HG02885 (cell line): ENCODE measurements at regions not wholly inside any gene's neighbourhood (a gene's known extent, or its start where the extent isn't known, plus 50 kb on each side); places are given as distances from the start of the nearest gene placed in this dataset.
"Not testable (repeated sequence)": the region's sequence is repeated elsewhere in the genome, so short reads cannot be mapped to it uniquely, and the experiment has no call there.

Source experiments
- ATAC-seq: cut with Tn5 transposase; IDR thresholded peaks from one replicate; pipeline ENCODE4 v1.9.1; 2021; ENCODE audit warnings: mild to moderate bottlenecking; ENCODE audit not compliant: unreplicated experiment, poor library complexity

- no peak for ATAC-seq
Observed at GRCh38 chr11:96865020-96865419, 475.2 kb downstream of the JRKL start.

DNA sequence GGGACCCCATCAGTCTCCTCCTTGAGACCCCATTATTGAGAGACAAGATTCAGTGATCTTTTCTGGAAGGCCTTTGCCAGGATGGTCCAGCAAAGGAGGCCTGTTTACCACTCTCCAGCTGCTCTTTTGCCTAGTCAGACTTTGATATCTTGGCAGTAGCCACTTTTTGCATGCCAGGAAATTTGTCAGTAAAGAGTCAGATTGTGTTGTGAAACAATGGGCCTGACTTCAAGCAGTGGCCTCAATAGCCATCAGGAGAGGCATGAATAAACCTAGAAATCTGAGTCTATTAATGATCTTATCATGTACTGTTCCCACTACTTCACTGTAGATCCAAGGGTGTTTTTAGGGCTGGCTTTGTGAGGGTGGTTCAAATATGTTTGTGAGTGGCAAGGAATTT, 479.4 kb downstream of the JRKL start:
- no peak for ATAC-seq

- no peak for ATAC-seq
Observed at GRCh38 chr11:96875712-96876111, 485.9 kb downstream of the JRKL start.

- no peak for ATAC-seq
Observed at GRCh38 chr11:96878299-96879051, 488.7 kb downstream of the JRKL start.

- ATAC-seq: not testable (repeated sequence)
Observed at GRCh38 chr11:96882622-96883021, 492.8 kb downstream of the JRKL start.

- no peak for ATAC-seq
Observed at GRCh38 chr11:96885405-96885804, 495.6 kb downstream of the JRKL start.

GRCh38 chr11:96885912-96886311, 496.1 kb downstream of the JRKL start:
- ATAC-seq: no peak

DNA sequence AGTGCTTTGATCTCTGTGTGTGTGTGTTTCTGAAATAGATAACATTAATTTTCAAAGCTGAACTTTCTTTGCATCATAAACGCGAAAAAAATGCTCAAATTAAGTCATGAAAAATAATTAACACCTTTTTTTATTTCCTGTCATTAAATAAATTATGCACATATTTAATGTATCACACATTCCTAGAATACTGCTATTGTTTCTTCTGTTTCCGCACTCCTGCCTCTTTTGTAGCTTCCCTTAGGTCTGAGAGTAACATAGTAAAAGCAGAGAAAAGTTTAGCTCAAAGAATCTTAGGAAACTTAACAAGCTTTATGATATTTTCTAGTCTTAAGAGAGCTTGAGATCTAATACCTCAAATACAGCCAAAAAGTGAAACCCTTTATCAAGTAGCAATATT, 504.2 kb downstream of the JRKL start:
- ATAC-seq: no peak

- ATAC-seq: no peak
Observed at GRCh38 chr11:96894587-96894986, 504.8 kb downstream of the JRKL start.

DNA sequence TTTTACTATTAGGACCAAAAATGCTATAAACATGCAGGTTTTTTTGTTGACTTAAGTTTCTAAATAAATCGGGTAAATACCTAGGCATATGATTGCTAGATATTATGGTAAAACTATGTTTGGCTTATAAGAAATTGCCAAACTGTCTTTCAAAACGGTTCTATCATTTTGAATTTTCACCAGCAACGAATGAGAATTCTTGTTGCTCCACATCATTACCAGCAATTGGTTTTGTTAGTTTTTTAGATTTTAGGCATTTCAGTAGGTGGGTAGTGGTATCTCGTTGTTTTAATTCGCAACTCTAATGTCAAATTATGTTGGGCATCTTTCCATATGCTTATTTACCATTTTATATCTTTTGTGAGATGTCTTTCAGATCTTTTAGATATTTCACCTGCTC, 510.2 kb downstream of the JRKL start:
- ATAC-seq: no peak

DNA sequence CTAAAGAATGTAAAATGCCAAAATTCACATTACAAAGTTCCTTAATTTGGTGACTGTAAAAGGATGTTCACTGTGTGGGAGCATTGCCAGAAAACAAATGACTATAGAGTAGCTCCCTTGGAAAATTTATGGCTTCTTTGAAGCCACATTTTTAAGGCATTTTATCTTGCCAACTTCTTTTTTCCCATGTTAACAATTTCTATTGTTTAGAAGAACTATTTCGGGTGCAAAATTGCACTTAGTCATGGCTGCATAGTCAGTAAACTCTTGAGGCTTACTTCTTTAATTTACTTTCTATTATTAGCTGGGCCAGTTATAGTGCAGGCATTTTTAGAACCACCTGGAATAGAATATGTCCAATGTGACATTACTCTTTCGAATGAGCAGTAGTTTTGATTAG, 515.3 kb downstream of the JRKL start:
- no peak for ATAC-seq

DNA sequence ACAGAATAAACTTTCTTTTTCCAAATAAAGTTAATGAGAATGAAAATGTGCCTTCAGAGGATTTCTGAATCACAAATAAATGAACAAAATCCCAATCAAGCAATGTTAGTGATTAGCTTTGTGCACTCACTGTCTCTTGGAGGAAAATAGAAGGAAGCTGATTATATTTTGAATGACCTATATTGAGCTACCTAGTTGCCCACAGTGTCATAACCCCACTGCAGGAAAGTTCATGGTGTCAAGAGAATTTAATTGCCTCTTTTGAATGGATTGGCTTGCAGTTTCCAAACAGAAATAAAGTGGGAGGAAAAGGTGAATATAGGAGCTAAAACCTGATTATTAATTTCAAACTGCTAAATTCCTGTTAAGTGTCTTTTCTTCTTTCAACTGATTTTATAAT, 515.9 kb downstream of the JRKL start:
- ATAC-seq: no peak

GRCh38 chr11:96906476-96906875, 516.7 kb downstream of the JRKL start:
- no peak for ATAC-seq

DNA sequence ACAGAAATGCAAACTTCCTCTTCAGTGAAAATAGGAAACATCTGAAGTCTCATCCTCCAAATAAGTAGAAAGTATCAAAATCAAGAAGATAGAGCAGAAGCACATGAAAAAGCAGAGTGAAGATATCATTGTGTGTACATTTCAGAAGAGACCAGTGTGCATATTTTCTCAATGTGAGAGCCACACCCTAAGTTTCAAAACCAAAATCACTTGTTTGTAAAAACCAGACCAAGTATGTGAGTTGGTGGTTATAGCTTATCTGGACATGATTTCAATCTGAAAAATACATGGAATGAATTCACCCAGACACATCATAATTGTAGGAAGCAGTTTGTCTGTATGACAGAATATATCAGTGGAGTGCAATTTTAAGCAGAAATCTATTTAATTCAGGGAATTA, 536.0 kb downstream of the JRKL start:
- no peak for ATAC-seq

DNA sequence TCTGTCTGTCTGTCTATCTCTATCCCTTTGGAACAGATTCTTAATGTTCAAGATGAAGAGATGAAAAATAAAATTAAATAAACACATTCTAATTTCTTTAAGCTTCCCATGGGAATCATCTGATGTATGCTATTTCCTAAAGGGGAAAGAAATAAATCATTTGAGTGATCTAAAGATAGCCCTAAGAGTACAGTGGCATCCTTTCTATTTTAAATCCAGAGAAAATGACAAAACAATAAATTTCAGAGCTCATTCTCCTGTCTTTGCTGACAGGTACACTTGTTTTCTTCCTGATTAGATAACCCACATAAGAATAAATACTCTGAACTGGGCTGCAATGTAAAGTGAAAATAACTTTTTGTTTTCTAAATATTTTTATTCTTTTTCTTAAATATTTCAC, 550.4 kb downstream of the JRKL start:
- no peak for ATAC-seq

GRCh38 chr11:96942855-96943254, 553.0 kb downstream of the JRKL start:
- ATAC-seq: no peak

- no peak for ATAC-seq
Observed at GRCh38 chr11:96943970-96944369, 554.2 kb downstream of the JRKL start.

DNA sequence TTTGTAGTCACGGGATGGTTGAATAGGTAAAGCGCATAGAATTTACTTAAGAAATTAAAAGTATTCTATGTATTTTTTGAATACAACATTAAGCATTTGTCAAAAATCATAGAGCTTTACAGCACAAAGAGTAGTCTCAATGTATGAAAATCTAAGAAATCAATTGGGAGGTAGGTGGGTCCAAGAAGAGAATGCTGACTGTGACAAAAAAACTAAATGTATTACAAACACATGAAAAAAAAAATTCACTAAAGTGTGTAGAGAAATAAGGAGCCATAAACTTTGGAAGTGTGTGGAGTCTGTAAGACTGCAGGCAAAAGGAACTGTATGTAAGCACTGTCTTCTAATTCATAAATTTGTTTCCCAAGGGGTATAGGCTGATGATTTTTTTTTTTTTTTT, 558.3 kb downstream of the JRKL start:
- ATAC-seq: no peak

DNA sequence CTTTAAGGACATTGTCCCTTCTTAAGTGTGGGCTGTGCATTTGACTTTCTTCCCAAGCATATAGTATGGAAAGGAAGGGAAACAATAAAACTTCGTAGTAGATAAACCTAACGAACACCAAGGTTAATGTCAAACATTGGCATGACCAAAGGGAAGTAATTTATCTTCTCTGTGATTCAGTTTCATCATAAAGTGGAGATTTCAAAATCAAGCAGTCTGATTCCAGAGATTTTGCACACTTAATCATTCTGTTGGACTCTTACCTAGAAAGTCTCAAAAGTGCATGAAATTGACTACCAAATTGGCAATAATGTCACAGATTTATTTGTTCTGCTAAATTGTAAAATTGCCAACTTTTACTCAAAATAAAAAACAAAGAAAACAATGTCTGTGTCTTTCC, 559.7 kb downstream of the JRKL start:
- ATAC-seq: no peak

DNA sequence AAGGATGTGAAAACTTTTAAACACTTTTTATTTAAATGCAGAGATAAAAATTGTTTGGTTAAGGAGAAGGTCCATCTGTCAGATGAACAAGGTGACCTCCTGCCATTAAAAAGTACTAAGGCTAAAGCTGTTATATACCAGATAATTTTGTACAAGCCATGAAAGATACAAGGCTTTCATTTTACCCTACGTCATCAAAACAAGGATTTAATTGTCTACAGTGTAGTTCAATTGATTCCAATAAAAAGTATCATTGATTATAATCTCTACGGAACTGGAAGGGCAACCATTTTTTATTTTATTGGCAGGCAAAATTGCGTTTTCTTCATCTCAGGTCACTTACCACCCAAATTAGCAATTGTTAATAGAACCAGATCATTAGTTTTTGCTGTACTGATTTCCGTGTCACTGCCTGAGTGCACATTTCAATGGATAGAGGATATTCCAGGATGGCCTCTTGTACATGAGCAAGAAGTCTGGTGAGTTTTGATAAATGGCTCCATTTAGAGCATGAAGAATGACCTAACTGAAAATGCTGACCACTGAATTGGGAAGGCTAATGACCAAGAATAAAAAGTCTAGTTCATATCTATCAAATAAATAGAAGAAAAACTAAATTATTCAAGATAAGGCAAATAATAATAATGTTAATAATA, 564.9 kb downstream of the JRKL start:
- no peak for ATAC-seq

DNA sequence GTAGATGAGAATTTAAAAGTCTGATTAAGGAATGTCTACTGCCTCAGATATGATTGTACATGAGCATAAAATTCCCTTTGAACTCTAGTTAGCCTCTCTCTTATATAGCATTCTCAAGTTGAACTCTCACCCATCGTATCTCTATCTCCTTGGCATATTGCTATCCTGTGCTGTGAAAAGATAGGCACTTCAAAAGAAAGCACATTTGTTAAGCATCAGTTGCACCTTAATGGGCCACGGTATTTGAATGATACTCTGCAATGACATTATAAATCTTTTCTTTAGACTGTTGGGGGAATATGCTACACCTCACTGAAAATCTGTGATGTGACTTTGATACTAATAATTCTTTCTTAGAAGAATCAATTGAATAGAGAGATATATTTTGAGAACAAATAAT, 570.7 kb downstream of the JRKL start:
- no peak for ATAC-seq

- no peak for ATAC-seq
Observed at GRCh38 chr11:96960926-96961325, 571.1 kb downstream of the JRKL start.
